ENCODE measurements at regions not wholly inside any gene's neighbourhood (a gene's known extent, or its start where the extent isn't known, plus 50 kb on each side); places are given as distances from the start of the nearest gene placed in this dataset.

GRCh38 chr13:59459972-59460371 is 703.8 kb downstream of the DIAPH3 start:
- H3K9ac ChIP-seq (ENCODE audit: control insufficient read depth, insufficient read depth, low read length): no peak overlapping the region
- H3K4me2 ChIP-seq (ENCODE audit: control insufficient read depth, insufficient read depth): no peak overlapping the region
- H3K79me2 ChIP-seq (ENCODE audit: control insufficient read depth, insufficient read depth, low read length): no peaks in the 10 kb centered on the region
- SMC1A ChIA-PET (ENCODE audit: uncharacterized antibody, unreplicated experiment): no interaction called here
- POLR2A ChIA-PET: no interaction called here
- in situ Hi-C loops (cut with MboI): no loop called here
- RAD21 ChIA-PET (ENCODE audit: unreplicated experiment): no interaction called here
- FAIRE-seq (no peak), ATAC-seq (no peak), DNase-seq (ENCODE audit: low read depth, low spot score) (no peak)
- H3K27me3 ChIP-seq (replicated peaks in 1 of 2; ENCODE audit: control insufficient read depth in 2 of 2, insufficient read depth in 2 of 2, low read length in 1 of 2): no peaks in the 10 kb centered on the region
- no peak for TF ChIP-seq MEF2A (IDR thresholded peaks at IDR 0.05; ENCODE audit: insufficient read depth, low read depth, low read length)
- no peak for TF ChIP-seq YY1 (IDR thresholded peaks at IDR 0.05; ENCODE audit: low read depth, low read length)
- intact Hi-C loops (cut with micrococcal nuclease; ENCODE audit: unreplicated experiment): no loop called here
- 42% methylated on average over 2 of the region's 2 CpGs for WGBS (ENCODE audit: insufficient coverage, insufficient replicate concordance, low lambda C conversion rate, missing lambda C conversion rate)
- no peak overlapping the region for H2AFZ ChIP-seq (ENCODE audit: control insufficient read depth, low read depth, low read length)
- no peak overlapping the region for H3K27ac ChIP-seq (ENCODE audit: control insufficient read depth, insufficient read depth)
- BruUV-seq (replicated peaks): no TSS peak
- H3K4me3 ChIP-seq: no peak overlapping the region
- CTCF ChIA-PET: no interaction called here
- no peaks in the 10 kb centered on the region for H3K4me1 ChIP-seq (ENCODE audit: control insufficient read depth, insufficient read depth, low read length)
- H4K20me1 ChIP-seq (ENCODE audit: control insufficient read depth, insufficient read depth): no peaks in the 10 kb centered on the region
- H3K9me3 ChIP-seq (replicated peaks; ENCODE audit: control insufficient read depth, insufficient read depth, low read length): no peaks in the 10 kb centered on the region
- no peaks in the 10 kb centered on the region for H3K36me3 ChIP-seq (ENCODE audit: control insufficient read depth in 2 of 2, insufficient read depth in 2 of 2, low read length in 1 of 2)

- H3K4me3 ChIP-seq: no peak overlapping the region
- no peak for FAIRE-seq
- no peak overlapping the region for H3K9ac ChIP-seq (ENCODE audit: control insufficient read depth, insufficient read depth, low read length)
- ChIA-PET CTCF (no interaction called here), SMC1A (ENCODE audit: uncharacterized antibody, unreplicated experiment) (no interaction called here), POLR2A (no interaction called here), RAD21 (ENCODE audit: unreplicated experiment) (no interaction called here)
- WGBS (ENCODE audit: insufficient coverage, insufficient replicate concordance, low lambda C conversion rate, missing lambda C conversion rate): 74% methylated on average over 3 of the region's 3 CpGs
- intact Hi-C loops (cut with micrococcal nuclease; ENCODE audit: unreplicated experiment) (no loop called here), in situ Hi-C loops (cut with MboI) (no loop called here)
- no peak overlapping the region for H3K27ac ChIP-seq (ENCODE audit: control insufficient read depth, insufficient read depth)
- no peak overlapping the region for H3K4me2 ChIP-seq (ENCODE audit: control insufficient read depth, insufficient read depth)
- ATAC-seq: no peak
- H3K4me1 ChIP-seq (ENCODE audit: control insufficient read depth, insufficient read depth, low read length): no peaks in the 10 kb centered on the region
- no peaks in the 10 kb centered on the region for H3K9me3 ChIP-seq (replicated peaks; ENCODE audit: control insufficient read depth, insufficient read depth, low read length)
- no peaks in the 10 kb centered on the region for H4K20me1 ChIP-seq (ENCODE audit: control insufficient read depth, insufficient read depth)
- no TSS peak for BruUV-seq (replicated peaks)
- DNase-seq (ENCODE audit: low read depth, low spot score): no peak
- no peaks in the 10 kb centered on the region for H3K27me3 ChIP-seq (replicated peaks in 1 of 2; ENCODE audit: control insufficient read depth in 2 of 2, insufficient read depth in 2 of 2, low read length in 1 of 2)
- H3K79me2 ChIP-seq (ENCODE audit: control insufficient read depth, insufficient read depth, low read length): no peaks in the 10 kb centered on the region
- no peak overlapping the region for H2AFZ ChIP-seq (ENCODE audit: control insufficient read depth, low read depth, low read length)
- TF ChIP-seq CBFB (IDR thresholded peaks at IDR 0.05; ENCODE audit: low read depth): no peak
- no peak for TF ChIP-seq HDAC6 (IDR thresholded peaks at IDR 0.05; ENCODE audit: unreplicated experiment)
- no peak for TF ChIP-seq DPF2 (IDR thresholded peaks at IDR 0.05)
- TF ChIP-seq STAT3 (IDR thresholded peaks at IDR 0.05; ENCODE audit: low read depth, low read length): no peak
- no peak for TF ChIP-seq ZBED1 (IDR thresholded peaks at IDR 0.05; ENCODE audit: borderline replicate concordance)
- no peak for TF ChIP-seq IKZF2 (IDR thresholded peaks at IDR 0.05)
- no peak for TF ChIP-seq NR2F1 (conservative IDR thresholded peaks at IDR 0.05)
- no peak for TF ChIP-seq RFX5 (IDR thresholded peaks at IDR 0.05; ENCODE audit: low read depth, low read length)
- TF ChIP-seq RUNX3 (IDR thresholded peaks at IDR 0.05; ENCODE audit: low read length): no peak
- no peak for TF ChIP-seq MLLT1 (IDR thresholded peaks at IDR 0.05)
- no peak for TF ChIP-seq WRNIP1 (IDR thresholded peaks at IDR 0.05; ENCODE audit: borderline replicate concordance, low read depth, low read length)
- no peaks in the 10 kb centered on the region for H3K36me3 ChIP-seq (ENCODE audit: control insufficient read depth in 2 of 2, insufficient read depth in 2 of 2, low read length in 1 of 2)
Measured at GRCh38 chr13:59461411-59461810, 702.3 kb downstream of the DIAPH3 start.
